Suprapubic skin (tissue), 3 donors: ENCODE measurements at regions not wholly inside any gene's neighbourhood (a gene's known extent, or its start where the extent isn't known, plus 50 kb on each side); places are given as distances from the start of the nearest gene placed in this dataset.

ENCODE experiments used
- CTCF ChIP-seq, 2 donors: fragments of 200-600 bp in 1 of 2; fragments of 450-650 bp in 1 of 2; sonication (generic) in 1 of 2; IDR thresholded peaks; one replicate each; pipeline ENCODE4 v1.5.1; 2016 to 2019; ENCODE audit warnings: antibody characterized with exemption in 2 of 2, mild to moderate bottlenecking in 1 of 2, moderate library complexity in 1 of 2
- EP300 ChIP-seq: sonication (generic); formaldehyde crosslinking; IDR thresholded peaks from one replicate; pipeline ENCODE4 v1.6.1; 2017; ENCODE audit warnings: antibody characterized with exemption
- POLR2A ChIP-seq, 2 donors: fragments of 450-650 bp; IDR thresholded peaks; one replicate each; pipeline ENCODE4 v1.6.1; 2017; ENCODE audit warnings: antibody characterized with exemption in 2 of 2, mild to moderate bottlenecking in 2 of 2, moderate library complexity in 2 of 2

GRCh38 chr5:120017513-120017912 lies 388.2 kb downstream of the FAM170A start:
- no peak for TF ChIP-seq POLR2A (IDR thresholded peaks at IDR 0.05)
- no peak for TF ChIP-seq EP300
- TF ChIP-seq CTCF (IDR thresholded peaks at IDR 0.05), result no peak
